Kidney (tissue), 13 donors: ENCODE measurements at regions not wholly inside any gene's neighbourhood (a gene's known extent, or its start where the extent isn't known, plus 50 kb on each side); places are given as distances from the start of the nearest gene placed in this dataset.
"Not testable (repeated sequence)": the region's sequence is repeated elsewhere in the genome, so short reads cannot be mapped to it uniquely, and the experiment has no call there.

ENCODE experiments used
- DNase-seq, 5 donors: peaks; one replicate each; pipeline ENCODE4 v3.0.0-alpha.2; 2013 to 2020
- FAIRE-seq: peaks from 2 replicates; lab custom pipeline; 2012; peaks lifted over from hg19 to GRCh38; lab: Jason Lieb, UNC
- H3K27ac ChIP-seq, 2 donors: one replicate each; pipeline ENCODE4 v1.7.0; 2013; ENCODE audit warnings: low read depth in 2 of 2, low read length in 2 of 2, inconsistent platforms in 1 of 2
- H3K27me3 ChIP-seq: one replicate; pipeline ENCODE4 v1.7.1; 2013; ENCODE audit warnings: low read length, inconsistent platforms; ENCODE audit not compliant: control insufficient read depth, insufficient read depth
- H3K36me3 ChIP-seq, 3 donors: one replicate each; pipeline versions ENCODE4 v1.7.0 to v1.7.1; 2013; ENCODE audit warnings: low read length in 3 of 3, control low read depth in 1 of 3, inconsistent platforms in 1 of 3; ENCODE audit not compliant: insufficient read depth in 3 of 3, control insufficient read depth in 2 of 3
- H3K4me1 ChIP-seq, 3 donors: one replicate each; pipeline versions ENCODE4 v1.7.0 to v1.7.1; 2013; ENCODE audit warnings: low read length in 3 of 3, inconsistent platforms in 1 of 3, low read depth in 1 of 3; ENCODE audit not compliant: control insufficient read depth in 2 of 3, insufficient read depth in 2 of 3
- H3K4me3 ChIP-seq, 3 donors: one replicate each; pipeline versions ENCODE4 v1.7.0 to v1.8.1; 2013; ENCODE audit warnings: low read length in 3 of 3, control low read depth in 1 of 3, inconsistent platforms in 1 of 3
- H3K9ac ChIP-seq, 3 donors: one replicate each; pipeline versions ENCODE4 v1.7.0 to v1.7.1; 2013; ENCODE audit warnings: low read length in 3 of 3, control low read depth in 1 of 3, inconsistent platforms in 1 of 3
- H3K9me3 ChIP-seq, 3 donors: one replicate each; pipeline versions ENCODE4 v1.7.0 to v1.7.1; 2013; ENCODE audit warnings: low read length in 3 of 3, control low read depth in 1 of 3, inconsistent platforms in 1 of 3; ENCODE audit not compliant: control insufficient read depth in 2 of 3, insufficient read depth in 1 of 3
- intact Hi-C: fragments of 100-400 bp; cut with DNase I; formaldehyde crosslinking; loops from one replicate; pipeline ENCODE4 v1.11.1; 2022
- TF ChIP-seq, protein P1 (sequence below): IDR thresholded peaks from 3 replicates; pipeline ENCODE4 v1.5.1; 2012; ENCODE audit warnings: mild to moderate bottlenecking, moderate library complexity, borderline replicate concordance; ENCODE audit not compliant: insufficient read depth; ENCODE audit errors: extremely low read depth
- donor health status: control.
- donor health status: control.
- donor health status: control.
- donor health status: control.
- donor health status: control.
- donor health status: DM: yes; HTN: yes; CAD: no.
- donor health status: Normal renal cell carcinoma (clear cell type).

DNA sequence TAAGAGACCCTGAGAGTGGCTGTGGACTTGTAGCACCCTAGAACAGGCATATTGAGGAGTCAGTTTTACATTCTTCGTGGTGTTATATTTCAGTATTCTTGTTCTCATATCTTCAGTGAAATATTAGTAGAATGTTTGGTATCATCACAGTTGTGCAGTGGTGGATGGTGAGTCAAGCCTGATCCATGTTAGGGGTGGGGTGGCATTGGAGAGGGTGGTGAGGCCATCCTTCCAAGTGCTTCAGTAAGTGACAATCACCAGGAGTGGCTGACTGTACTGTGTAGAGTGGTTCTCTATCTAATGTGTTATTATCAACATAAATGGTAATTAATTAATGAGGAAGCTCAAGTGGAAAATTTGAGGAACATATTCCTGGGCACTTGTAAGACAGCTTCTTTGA is 197.7 kb upstream of the SLC16A7 start:
- FAIRE-seq = no peak
- no peaks in the 10 kb centered on the region for H3K27me3 ChIP-seq
- no peaks in the 10 kb centered on the region for H3K9me3 ChIP-seq
- H3K4me1 ChIP-seq = no peaks in the 10 kb centered on the region
- no peak overlapping the region for H3K9ac ChIP-seq
- no peak for DNase-seq
- TF ChIP-seq, protein P1, sequence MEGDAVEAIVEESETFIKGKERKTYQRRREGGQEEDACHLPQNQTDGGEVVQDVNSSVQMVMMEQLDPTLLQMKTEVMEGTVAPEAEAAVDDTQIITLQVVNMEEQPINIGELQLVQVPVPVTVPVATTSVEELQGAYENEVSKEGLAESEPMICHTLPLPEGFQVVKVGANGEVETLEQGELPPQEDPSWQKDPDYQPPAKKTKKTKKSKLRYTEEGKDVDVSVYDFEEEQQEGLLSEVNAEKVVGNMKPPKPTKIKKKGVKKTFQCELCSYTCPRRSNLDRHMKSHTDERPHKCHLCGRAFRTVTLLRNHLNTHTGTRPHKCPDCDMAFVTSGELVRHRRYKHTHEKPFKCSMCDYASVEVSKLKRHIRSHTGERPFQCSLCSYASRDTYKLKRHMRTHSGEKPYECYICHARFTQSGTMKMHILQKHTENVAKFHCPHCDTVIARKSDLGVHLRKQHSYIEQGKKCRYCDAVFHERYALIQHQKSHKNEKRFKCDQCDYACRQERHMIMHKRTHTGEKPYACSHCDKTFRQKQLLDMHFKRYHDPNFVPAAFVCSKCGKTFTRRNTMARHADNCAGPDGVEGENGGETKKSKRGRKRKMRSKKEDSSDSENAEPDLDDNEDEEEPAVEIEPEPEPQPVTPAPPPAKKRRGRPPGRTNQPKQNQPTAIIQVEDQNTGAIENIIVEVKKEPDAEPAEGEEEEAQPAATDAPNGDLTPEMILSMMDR = no peak
- H3K27ac ChIP-seq = no peak overlapping the region
- H3K4me3 ChIP-seq = no peak overlapping the region
- intact Hi-C loops = no loop called here
- H3K36me3 ChIP-seq = no peaks in the 10 kb centered on the region

DNA sequence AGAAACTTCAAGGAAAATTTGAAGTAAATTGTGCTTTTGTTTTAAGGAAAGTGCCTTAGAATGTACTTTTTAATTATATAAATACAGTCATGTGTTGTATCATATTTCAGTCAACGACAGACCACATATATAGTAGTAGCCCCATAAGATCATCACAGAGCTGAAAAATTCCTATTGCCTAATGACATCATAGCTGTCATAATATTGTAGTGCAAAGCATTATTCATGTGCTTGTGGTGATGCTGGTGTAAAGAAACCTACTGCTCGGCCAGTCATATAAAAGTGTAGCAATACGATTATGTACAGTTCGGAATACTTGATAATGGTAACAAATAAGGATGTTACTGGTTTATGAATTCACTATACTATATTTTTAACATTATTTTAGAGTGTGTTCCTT is 198.9 kb upstream of the SLC16A7 start:
- Histone ChIP-seq H3K9me3 (no peaks in the 10 kb centered on the region), H3K27me3 (no peaks in the 10 kb centered on the region), H3K36me3 (no peaks in the 10 kb centered on the region), H3K4me3 (no peak overlapping the region), H3K27ac (no peak overlapping the region), H3K4me1 (no peaks in the 10 kb centered on the region), H3K9ac (no peak overlapping the region)
- FAIRE-seq = no peak
- no peak for DNase-seq
- intact Hi-C loops = no loop called here
- TF ChIP-seq, protein P1 = no peak

DNA sequence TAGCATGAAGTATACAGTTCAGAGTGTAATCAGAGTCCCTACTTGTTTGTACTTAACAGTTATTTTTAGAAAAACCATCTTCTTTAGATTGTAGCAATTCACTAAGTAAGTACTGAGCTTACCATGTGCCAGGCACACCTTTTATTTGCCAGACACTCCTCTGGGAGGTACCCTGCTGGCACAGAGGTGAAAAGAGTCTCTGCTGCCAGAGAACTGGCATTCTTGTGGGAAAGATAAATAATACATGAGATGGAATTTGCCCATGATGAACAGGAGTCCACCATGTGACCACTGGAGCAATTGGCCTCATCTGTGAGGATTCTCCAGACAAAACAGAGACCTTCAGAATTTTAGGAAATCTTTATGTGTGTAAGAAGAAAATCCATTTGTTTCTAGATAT is 199.3 kb upstream of the SLC16A7 start:
- intact Hi-C loops = no loop called here
- no peaks in the 10 kb centered on the region for H3K27me3 ChIP-seq
- no peak for DNase-seq

DNA sequence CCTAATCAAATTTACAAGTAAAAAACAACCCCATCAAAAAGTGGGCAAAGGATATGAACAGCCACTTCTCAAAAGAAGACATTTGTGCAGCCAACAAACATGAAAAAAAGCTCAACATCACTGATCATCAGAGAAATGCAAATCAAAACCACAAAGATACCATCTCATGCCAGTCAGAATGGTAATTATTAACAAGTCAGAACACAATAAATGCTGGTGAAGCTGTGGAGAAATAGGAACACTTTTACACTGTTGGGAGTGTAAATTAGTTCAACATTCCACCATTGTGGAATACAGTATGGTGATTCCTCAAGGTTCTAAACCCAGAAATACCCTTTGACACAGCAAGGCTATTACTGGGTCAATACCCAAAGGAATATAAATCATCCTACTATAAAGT is 200.5 kb upstream of the SLC16A7 start:
- H3K27ac ChIP-seq, H3K9ac ChIP-seq, H3K36me3 ChIP-seq, intact Hi-C loops, H3K9me3 ChIP-seq, H3K4me1 ChIP-seq, H3K27me3 ChIP-seq, H3K4me3 ChIP-seq, DNase-seq, FAIRE-seq: not testable (repeated sequence)

More for the DNA sequence above, 199.3 kb upstream of the SLC16A7 start:
- Histone ChIP-seq H3K36me3 (no peaks in the 10 kb centered on the region), H3K9ac (no peak overlapping the region), H3K4me1 (no peaks in the 10 kb centered on the region), H3K9me3 (no peaks in the 10 kb centered on the region), H3K27ac (no peak overlapping the region), H3K4me3 (no peak overlapping the region)
- TF ChIP-seq, protein P1 = no peak
- FAIRE-seq = no peak
